Mucosa of rectum (tissue), 2 donors: ENCODE measurements at regions not wholly inside any gene's neighbourhood (a gene's known extent, or its start where the extent isn't known, plus 50 kb on each side); places are given as distances from the start of the nearest gene placed in this dataset.

Source experiments
- H3K27ac ChIP-seq, 2 donors: one replicate each; pipeline ENCODE4 v1.7.0; 2013; ENCODE audit warnings: inconsistent platforms in 2 of 2, low read depth in 2 of 2, low read length in 2 of 2
- H3K27me3 ChIP-seq, 2 donors: one replicate each; pipeline ENCODE4 v1.7.0; 2013; ENCODE audit warnings: low read length in 2 of 2; ENCODE audit not compliant: control insufficient read depth in 2 of 2, insufficient read depth in 2 of 2
- H3K36me3 ChIP-seq, 2 donors: one replicate each; pipeline ENCODE4 v1.7.0; 2013; ENCODE audit warnings: low read length in 2 of 2; ENCODE audit not compliant: control insufficient read depth in 2 of 2, insufficient read depth in 2 of 2
- H3K4me1 ChIP-seq, 2 donors: one replicate each; pipeline ENCODE4 v1.7.0; 2013; ENCODE audit warnings: low read length in 2 of 2, mild to moderate bottlenecking in 1 of 2; ENCODE audit not compliant: control insufficient read depth in 2 of 2, insufficient read depth in 2 of 2
- H3K4me3 ChIP-seq, 2 donors: one replicate each; pipeline ENCODE4 v1.7.0; 2013; ENCODE audit warnings: low read length in 2 of 2
- H3K9ac ChIP-seq, 2 donors: one replicate each; pipeline ENCODE4 v1.7.0; 2013; ENCODE audit warnings: low read length in 2 of 2, low read depth in 1 of 2, mild to moderate bottlenecking in 1 of 2
- H3K9me3 ChIP-seq, 2 donors: one replicate each; pipeline ENCODE4 v1.7.0; 2013; ENCODE audit warnings: low read length in 2 of 2; ENCODE audit not compliant: control insufficient read depth in 2 of 2
- donor health status: healthy.
- donor health status: Normal muscosa, but diverticular disease.

- no peak overlapping the region for H3K4me3 ChIP-seq
Measured at GRCh38 chr1:189350983-189351616, 1126.6 kb downstream of the BRINP3 start.

GRCh38 chr1:189351960-189352359 is 1125.7 kb downstream of the BRINP3 start:
- Histone ChIP-seq H3K4me1 (no peaks in the 10 kb centered on the region), H3K4me3 (no peak overlapping the region), H3K9ac (no peak overlapping the region), H3K9me3 (no peaks in the 10 kb centered on the region), H3K36me3 (no peaks in the 10 kb centered on the region), H3K27ac (no peak overlapping the region), H3K27me3 (no peaks in the 10 kb centered on the region)

More at GRCh38 chr1:189350983-189351616, 1126.6 kb downstream of the BRINP3 start:
- H3K4me1 ChIP-seq = no peaks in the 10 kb centered on the region
- H3K9ac ChIP-seq = no peak overlapping the region
- no peaks in the 10 kb centered on the region for H3K27me3 ChIP-seq
- H3K36me3 ChIP-seq = no peaks in the 10 kb centered on the region
- no peak overlapping the region for H3K27ac ChIP-seq
- no peaks in the 10 kb centered on the region for H3K9me3 ChIP-seq

- Histone ChIP-seq H3K4me1 (peaks cover 0 to 4% of the 10 kb centered on the region in 2 donors), H3K27me3 (no peaks in the 10 kb centered on the region), H3K36me3 (no peaks in the 10 kb centered on the region), H3K27ac (no peak overlapping the region), H3K4me3 (no peak overlapping the region), H3K9me3 (no peaks in the 10 kb centered on the region), H3K9ac (no peak overlapping the region)
Measured at GRCh38 chr1:189356206-189356605, 1121.5 kb downstream of the BRINP3 start.

- H3K4me3 ChIP-seq = no peak overlapping the region
- H3K9ac ChIP-seq = no peak overlapping the region
- H3K27me3 ChIP-seq = no peaks in the 10 kb centered on the region
- peaks cover 0 to 4% of the 10 kb centered on the region in 2 donors for H3K4me1 ChIP-seq
- H3K9me3 ChIP-seq = no peaks in the 10 kb centered on the region
- no peaks in the 10 kb centered on the region for H3K36me3 ChIP-seq
- no peak overlapping the region for H3K27ac ChIP-seq
Measured at GRCh38 chr1:189357317-189357716, 1120.3 kb downstream of the BRINP3 start.

- Histone ChIP-seq H3K9me3 (no peaks in the 10 kb centered on the region), H3K36me3 (no peaks in the 10 kb centered on the region), H3K4me1 (no peaks in the 10 kb centered on the region), H3K9ac (no peak overlapping the region), H3K4me3 (no peak overlapping the region), H3K27ac (no peak overlapping the region), H3K27me3 (no peaks in the 10 kb centered on the region)
Measured at GRCh38 chr1:189369612-189370011, 1108.1 kb downstream of the BRINP3 start.

- no peak overlapping the region for H3K9ac ChIP-seq
- no peak overlapping the region for H3K27ac ChIP-seq
- no peak overlapping the region for H3K4me3 ChIP-seq
- H3K27me3 ChIP-seq = no peaks in the 10 kb centered on the region
- H3K4me1 ChIP-seq = no peaks in the 10 kb centered on the region
- H3K9me3 ChIP-seq = no peaks in the 10 kb centered on the region
- H3K36me3 ChIP-seq = no peaks in the 10 kb centered on the region
Measured at GRCh38 chr1:189374816-189375215, 1102.8 kb downstream of the BRINP3 start.

GRCh38 chr1:189405419-189405818 is 1072.2 kb downstream of the BRINP3 start:
- no peak overlapping the region for H3K4me3 ChIP-seq
- H3K27ac ChIP-seq = no peak overlapping the region
- H3K4me1 ChIP-seq = no peaks in the 10 kb centered on the region
- no peaks in the 10 kb centered on the region for H3K27me3 ChIP-seq
- no peaks in the 10 kb centered on the region for H3K9me3 ChIP-seq
- H3K9ac ChIP-seq = no peak overlapping the region
- no peaks in the 10 kb centered on the region for H3K36me3 ChIP-seq

- no peak overlapping the region for H3K27ac ChIP-seq
- H3K9ac ChIP-seq = no peak overlapping the region
- H3K27me3 ChIP-seq = no peaks in the 10 kb centered on the region
- H3K4me1 ChIP-seq = no peaks in the 10 kb centered on the region
- no peak overlapping the region for H3K4me3 ChIP-seq
- no peaks in the 10 kb centered on the region for H3K36me3 ChIP-seq
- H3K9me3 ChIP-seq = no peaks in the 10 kb centered on the region
Measured at GRCh38 chr1:189409774-189410173, 1067.9 kb downstream of the BRINP3 start.

GRCh38 chr1:189424746-189425331 is 1052.8 kb downstream of the BRINP3 start:
- H3K9me3 ChIP-seq = no peaks in the 10 kb centered on the region
- H3K9ac ChIP-seq = no peak overlapping the region
- H3K4me3 ChIP-seq = no peak overlapping the region
- H3K27me3 ChIP-seq = no peaks in the 10 kb centered on the region
- H3K36me3 ChIP-seq = no peaks in the 10 kb centered on the region
- no peaks in the 10 kb centered on the region for H3K4me1 ChIP-seq
- no peak overlapping the region for H3K27ac ChIP-seq

GRCh38 chr1:189429610-189430009 is 1048.1 kb downstream of the BRINP3 start:
- H3K9ac ChIP-seq = no peak overlapping the region
- no peak overlapping the region for H3K27ac ChIP-seq
- no peaks in the 10 kb centered on the region for H3K36me3 ChIP-seq
- H3K27me3 ChIP-seq = no peaks in the 10 kb centered on the region
- no peaks in the 10 kb centered on the region for H3K4me1 ChIP-seq
- H3K4me3 ChIP-seq = no peak overlapping the region
- H3K9me3 ChIP-seq = no peaks in the 10 kb centered on the region
